HG02678 (cell line): ENCODE measurements at regions not wholly inside any gene's neighbourhood (a gene's known extent, or its start where the extent isn't known, plus 50 kb on each side); places are given as distances from the start of the nearest gene placed in this dataset.

Source experiments
- ATAC-seq: cut with Tn5 transposase; IDR thresholded peaks from one replicate; pipeline ENCODE4 v1.9.1; 2021; ENCODE audit warnings: mild to moderate bottlenecking, moderate library complexity; ENCODE audit not compliant: unreplicated experiment

- ATAC-seq, result no peak
These were observed 147.0 kb downstream of the FGF9 start for GRCh38 chr13:21817878-21818277.

GRCh38 chr13:21822029-21822428, 151.2 kb downstream of the FGF9 start:
- no peak for ATAC-seq

- ATAC-seq, result no peak
These were observed 152.5 kb downstream of the FGF9 start for GRCh38 chr13:21823416-21823815.

GRCh38 chr13:21823949-21824348, 153.1 kb downstream of the FGF9 start:
- no peak for ATAC-seq

- no peak for ATAC-seq
These were observed 154.3 kb downstream of the FGF9 start for GRCh38 chr13:21825186-21825585.

- ATAC-seq, result no peak
These were observed 154.9 kb downstream of the FGF9 start for GRCh38 chr13:21825801-21826200.

GRCh38 chr13:21826214-21827015, 155.5 kb downstream of the FGF9 start:
- no peak for ATAC-seq

- ATAC-seq, result no peak
These were observed 160.9 kb downstream of the FGF9 start for GRCh38 chr13:21831654-21832324.

- ATAC-seq, result no peak
These were observed 163.0 kb downstream of the FGF9 start for GRCh38 chr13:21833921-21834320.

GRCh38 chr13:21834521-21834920, 163.6 kb downstream of the FGF9 start:
- ATAC-seq, result no peak

- no peak for ATAC-seq
These were observed 166.4 kb downstream of the FGF9 start for GRCh38 chr13:21837288-21837687.

GRCh38 chr13:21837841-21838551, 167.1 kb downstream of the FGF9 start:
- ATAC-seq, result no peak

GRCh38 chr13:21846605-21847004, 175.7 kb downstream of the FGF9 start:
- ATAC-seq, result no peak

GRCh38 chr13:21849323-21849722, 178.4 kb downstream of the FGF9 start:
- peak; percentile 87 for ATAC-seq

GRCh38 chr13:21850013-21851006, 179.4 kb downstream of the FGF9 start:
- no peak for ATAC-seq

- ATAC-seq, result no peak
These were observed 181.2 kb downstream of the FGF9 start for GRCh38 chr13:21852043-21852442.

- no peak for ATAC-seq
These were observed 182.9 kb downstream of the FGF9 start for GRCh38 chr13:21853779-21854178.

GRCh38 chr13:21868823-21869222, 197.9 kb downstream of the FGF9 start:
- no peak for ATAC-seq

- ATAC-seq, result no peak
These were observed 200.5 kb downstream of the FGF9 start for GRCh38 chr13:21871382-21871781.

GRCh38 chr13:21871919-21872318, 201.0 kb downstream of the FGF9 start:
- no peak for ATAC-seq

- ATAC-seq, result no peak
These were observed 201.9 kb downstream of the FGF9 start for GRCh38 chr13:21872795-21873194.
